Suprapubic skin (tissue), 4 donors: ENCODE measurements at regions not wholly inside any gene's neighbourhood (a gene's known extent, or its start where the extent isn't known, plus 50 kb on each side); places are given as distances from the start of the nearest gene placed in this dataset.

Source experiments
- EP300 ChIP-seq: sonication (generic); formaldehyde crosslinking; IDR thresholded peaks from one replicate; pipeline ENCODE4 v1.6.1; 2017; ENCODE audit warnings: antibody characterized with exemption
- POLR2A ChIP-seq, 2 donors: fragments of 450-650 bp; IDR thresholded peaks; one replicate each; pipeline ENCODE4 v1.6.1; 2017; ENCODE audit warnings: antibody characterized with exemption in 2 of 2, mild to moderate bottlenecking in 2 of 2, moderate library complexity in 2 of 2
- POLR2AphosphoS5 ChIP-seq, 3 donors: sonication (generic); formaldehyde crosslinking; IDR thresholded peaks; one replicate each; pipeline ENCODE4 v1.6.1; 2017; ENCODE audit warnings: antibody characterized with exemption in 3 of 3
- TF ChIP-seq, protein P1 (sequence below), 2 donors: fragments of 200-600 bp in 1 of 2; fragments of 450-650 bp in 1 of 2; sonication (generic) in 1 of 2; IDR thresholded peaks; one replicate each; pipeline ENCODE4 v1.5.1; 2016 to 2019; ENCODE audit warnings: antibody characterized with exemption in 2 of 2, mild to moderate bottlenecking in 1 of 2, moderate library complexity in 1 of 2

DNA sequence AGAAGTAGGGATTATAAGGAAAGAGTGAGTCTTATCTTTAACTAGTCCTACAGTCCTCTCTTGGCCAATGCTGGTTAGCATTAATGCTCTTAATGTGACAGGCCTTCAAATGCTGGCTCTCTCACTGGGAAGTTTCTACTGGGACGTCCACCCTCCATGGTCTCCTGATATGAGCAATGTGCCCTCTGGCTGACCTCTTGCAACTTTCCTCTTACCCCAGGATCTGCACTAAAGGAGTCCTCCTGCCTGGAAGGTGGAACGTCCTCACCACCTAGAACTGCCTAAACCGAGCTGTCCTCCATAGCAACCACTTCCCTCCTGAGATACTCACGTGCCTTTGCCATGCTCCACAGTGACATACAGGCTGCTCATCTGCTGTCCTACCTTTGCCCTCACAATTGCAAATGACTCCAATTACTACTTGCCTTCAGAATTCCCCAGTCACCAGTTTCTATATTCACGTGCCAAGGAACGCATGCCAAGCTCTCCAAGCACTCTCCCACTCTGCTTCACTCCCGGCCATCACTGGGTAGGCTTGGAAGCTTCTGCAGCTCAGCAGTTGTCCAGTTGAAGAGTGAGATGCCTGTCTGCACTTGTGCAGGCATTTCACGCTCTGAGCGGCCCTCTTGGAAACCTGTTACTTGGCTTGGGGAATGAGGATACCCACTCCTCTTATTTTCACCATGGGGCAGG lies 404.7 kb downstream of the RRAGC start:
- TF ChIP-seq EP300 (no peak), POLR2AphosphoS5 (IDR thresholded peaks at IDR 0.05) (no peak), POLR2A (IDR thresholded peaks at IDR 0.05) (no peak)
- TF ChIP-seq, protein P1, sequence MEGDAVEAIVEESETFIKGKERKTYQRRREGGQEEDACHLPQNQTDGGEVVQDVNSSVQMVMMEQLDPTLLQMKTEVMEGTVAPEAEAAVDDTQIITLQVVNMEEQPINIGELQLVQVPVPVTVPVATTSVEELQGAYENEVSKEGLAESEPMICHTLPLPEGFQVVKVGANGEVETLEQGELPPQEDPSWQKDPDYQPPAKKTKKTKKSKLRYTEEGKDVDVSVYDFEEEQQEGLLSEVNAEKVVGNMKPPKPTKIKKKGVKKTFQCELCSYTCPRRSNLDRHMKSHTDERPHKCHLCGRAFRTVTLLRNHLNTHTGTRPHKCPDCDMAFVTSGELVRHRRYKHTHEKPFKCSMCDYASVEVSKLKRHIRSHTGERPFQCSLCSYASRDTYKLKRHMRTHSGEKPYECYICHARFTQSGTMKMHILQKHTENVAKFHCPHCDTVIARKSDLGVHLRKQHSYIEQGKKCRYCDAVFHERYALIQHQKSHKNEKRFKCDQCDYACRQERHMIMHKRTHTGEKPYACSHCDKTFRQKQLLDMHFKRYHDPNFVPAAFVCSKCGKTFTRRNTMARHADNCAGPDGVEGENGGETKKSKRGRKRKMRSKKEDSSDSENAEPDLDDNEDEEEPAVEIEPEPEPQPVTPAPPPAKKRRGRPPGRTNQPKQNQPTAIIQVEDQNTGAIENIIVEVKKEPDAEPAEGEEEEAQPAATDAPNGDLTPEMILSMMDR (IDR thresholded peaks at IDR 0.05) = no peak
